ENCODE measurements at regions not wholly inside any gene's neighbourhood (a gene's known extent, or its start where the extent isn't known, plus 50 kb on each side); places are given as distances from the start of the nearest gene placed in this dataset.
A peak's percentile ranks its signal among the peaks of the same experiment; 100 is the strongest.

GRCh38 chr10:124165311-124165710 lies 71.9 kb upstream of the CHST15 start:
- WGBS (ENCODE audit: extremely low coverage, insufficient read length, low lambda C conversion rate), result no CpG with 5 or more reads among the region's 8 CpGs
- Histone ChIP-seq H4K8ac (replicated peaks; ENCODE audit: insufficient read length, low read depth, low read length) (no peak overlapping the region), H3K27ac (ENCODE audit: insufficient read length, low read depth, low read length) (no peak overlapping the region), H2BK15ac (ENCODE audit: low read depth, low read length) (no peak overlapping the region), H3K14ac (ENCODE audit: insufficient read depth, low read length) (no peak overlapping the region; the same call in 1 of the 2 replicates), H3K23me2 (ENCODE audit: insufficient read length, low read depth, low read length, poor library complexity, severe bottlenecking) (no peaks in the 10 kb centered on the region), H2AFZ (ENCODE audit: low read length) (no peak overlapping the region), H2BK20ac (ENCODE audit: low read depth, low read length, poor library complexity, severe bottlenecking) (no peak overlapping the region), H4K5ac (ENCODE audit: insufficient read length, low read depth, low read length) (no peak overlapping the region), H2BK5ac (ENCODE audit: insufficient read length, low read length) (no peak overlapping the region), H4K20me1 (ENCODE audit: control insufficient read depth, insufficient read depth, insufficient read length) (no peaks in the 10 kb centered on the region), H3K4me1 (ENCODE audit: insufficient read depth, low read length) (0 out of 2 replicates have a peak, but pooled peaks cover 2% of the 10 kb centered on the region), H3K9me3 (ENCODE audit: control insufficient read depth, low read depth, low read length) (no peaks in the 10 kb centered on the region), H3K79me2 (ENCODE audit: insufficient read depth, low read length) (no peaks in the 10 kb centered on the region), H3K56ac (ENCODE audit: insufficient read length, low read depth, low read length) (no peak overlapping the region), H3T11ph (ENCODE audit: low read length) (no peak overlapping the region), H2AK5ac (ENCODE audit: insufficient read length, low read length) (no peak overlapping the region), H3K23ac (ENCODE audit: insufficient read length, low read depth, low read length) (no peak overlapping the region), H3K18ac (ENCODE audit: insufficient read length, low read depth, low read length) (no peak overlapping the region), H2BK12ac (ENCODE audit: insufficient read length, low read depth, low read length) (no peak overlapping the region), H3K9ac (ENCODE audit: extremely low read depth, insufficient read length, low read length) (no peak overlapping the region), H3K27me3 (ENCODE audit: insufficient read depth, low read length) (no peaks in the 10 kb centered on the region), H3K4me2 (ENCODE audit: insufficient read depth, insufficient read length, low read length) (no peak overlapping the region), H2BK120ac (ENCODE audit: low read depth, low read length, poor library complexity, severe bottlenecking) (no peak overlapping the region), H4K91ac (ENCODE audit: insufficient read length, low read depth, low read length) (no peak overlapping the region), H3K79me1 (ENCODE audit: insufficient read depth, low read depth, low read length, poor library complexity, severe bottlenecking) (no peaks in the 10 kb centered on the region), H3K4ac (ENCODE audit: low read depth, low read length) (no peak overlapping the region)
- Mint-ChIP-seq H3K4me1 (peaks cover 1 to 3% of the 10 kb centered on the region in 2 experiments), H3K4me3 (no peak overlapping the region), H3K9me3 (peaks cover 0 to 2% of the 10 kb centered on the region in 2 experiments; a peak in 2 of 5 replicates), H3K27ac (peak overlapping the region in 1 of 3 experiments; percentile 14; a peak in 2 of 7 replicates), H3K27me3 (ENCODE audit: low read depth) (peaks cover 11% of the 10 kb centered on the region), H3K36me3 (ENCODE audit: insufficient read depth in 1 of 3, low read depth in 3 of 3) (peaks cover 0 to 2% (median 0%) of the 10 kb centered on the region in 3 experiments; a peak in 2 of 7 replicates)
- DNase-seq, result no peak
- TF ChIP-seq CTCF (conservative IDR thresholded peaks at IDR 0.05), result no peak
